ENCODE measurements at regions not wholly inside any gene's neighbourhood (a gene's known extent, or its start where the extent isn't known, plus 50 kb on each side); places are given as distances from the start of the nearest gene placed in this dataset.

DNA sequence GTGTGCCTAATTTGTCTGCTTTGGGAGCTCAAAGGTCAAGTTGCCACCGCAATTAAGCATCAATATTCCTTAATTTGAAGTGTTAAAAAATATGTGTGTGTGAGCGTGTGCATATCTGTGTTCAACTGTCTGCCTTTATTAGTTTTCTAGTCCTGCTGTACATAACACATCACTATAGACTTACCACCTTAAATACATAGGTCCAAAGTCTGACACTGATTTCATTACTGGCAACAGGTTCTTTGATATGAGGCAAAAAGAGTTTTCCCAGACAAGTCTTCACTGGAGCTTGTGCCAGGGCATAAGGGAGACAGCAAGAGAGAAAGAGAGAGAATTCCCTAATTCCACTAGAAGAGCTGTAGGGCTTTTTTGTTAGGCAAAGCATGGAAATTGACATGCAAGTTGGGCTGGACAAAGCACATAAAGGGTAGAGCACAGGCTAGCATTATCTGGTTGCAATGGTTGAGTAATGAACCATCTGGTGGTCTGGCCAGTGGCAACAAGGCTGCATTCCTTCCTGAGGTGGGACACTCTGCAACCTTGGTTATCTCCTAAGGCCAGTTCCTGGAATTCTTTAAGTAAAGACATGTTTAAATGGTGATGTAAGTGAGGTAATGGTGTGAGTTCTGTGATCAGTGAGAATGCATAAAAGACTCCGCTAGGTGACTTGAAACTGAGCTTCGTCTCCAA, 457.2 kb upstream of the ADAMTS5 start:
- no peak for TF ChIP-seq EZH2phosphoT487 (IDR thresholded peaks at IDR 0.05)
- TF ChIP-seq CTCF (IDR thresholded peaks at IDR 0.05), result no peak
